HL-60/S4 treated with phorbol 12-myristate 13-acetate at 8.2 ng/mL for 4 days and 3 days (cell line): ENCODE measurements at regions not wholly inside any gene's neighbourhood (a gene's known extent, or its start where the extent isn't known, plus 50 kb on each side); places are given as distances from the start of the nearest gene placed in this dataset.

Experiments used
- in situ Hi-C: fragments of 300-500 bp; cut with MboI; formaldehyde crosslinking; loops from 2 replicates; pipeline ENCODE4 v1.15.0; 2022; ENCODE audit warnings: low sequenced_read_pairs

DNA sequence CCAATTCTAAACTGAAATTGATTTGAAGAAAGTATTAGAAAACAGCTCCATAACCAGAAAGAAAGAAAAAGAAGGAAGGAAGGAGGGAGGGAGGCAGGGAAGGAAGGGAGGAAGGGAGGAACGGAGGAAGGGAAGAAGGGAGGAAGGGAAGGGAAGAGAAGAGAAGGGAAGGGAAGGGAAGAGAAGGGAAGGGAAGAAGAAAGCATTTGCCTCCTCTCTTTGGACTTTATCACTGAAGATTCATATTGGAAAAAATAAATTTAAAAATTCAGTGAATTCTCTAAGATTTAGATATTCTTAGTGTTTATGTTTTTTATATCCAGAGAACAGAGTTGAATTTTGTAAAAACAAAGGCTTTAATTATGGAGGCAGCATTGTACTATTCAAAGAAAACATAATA lies 68.5 kb upstream of the NXT1 start:
- in situ Hi-C loops = no loop called here

DNA sequence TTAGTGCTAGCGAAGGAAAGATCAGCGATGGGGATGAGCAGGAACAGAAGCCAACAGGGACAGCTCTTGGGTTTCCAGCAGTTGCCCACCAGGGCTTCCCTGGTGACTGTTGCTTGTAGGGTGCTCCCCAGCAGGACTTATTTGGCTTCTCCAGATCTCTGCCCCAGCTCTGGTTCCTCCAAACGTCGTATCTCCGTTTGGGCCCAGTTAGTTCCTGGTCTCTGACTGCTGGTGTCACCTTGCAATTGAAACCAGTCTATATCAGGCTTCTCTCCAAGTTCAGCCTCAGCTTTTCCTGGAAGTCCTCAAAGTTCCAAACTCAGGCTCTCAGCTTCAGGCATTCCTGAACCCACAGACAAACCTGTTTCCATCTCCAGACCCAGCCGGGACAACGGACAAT lies 70.8 kb upstream of the NXT1 start:
- in situ Hi-C loops = no loop called here

DNA sequence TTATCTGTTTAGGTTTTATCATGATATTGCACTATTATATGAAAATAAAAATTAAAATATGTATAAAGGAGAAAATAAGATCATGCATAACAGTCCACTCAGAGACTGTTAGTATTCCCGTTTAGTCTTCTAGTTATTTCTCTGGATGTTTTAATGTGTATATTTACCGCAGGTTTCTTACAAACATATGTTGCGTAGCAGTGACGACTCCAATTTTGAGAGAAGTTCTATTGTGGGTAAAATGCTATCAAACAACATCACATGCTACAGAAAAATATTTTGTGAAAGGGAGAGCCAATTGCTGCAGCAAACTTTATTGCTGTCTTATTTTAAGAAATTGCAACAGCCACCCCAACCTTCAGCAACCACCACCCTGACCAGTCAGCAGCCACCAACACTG lies 72.4 kb upstream of the NXT1 start:
- in situ Hi-C loops = no loop called here

DNA sequence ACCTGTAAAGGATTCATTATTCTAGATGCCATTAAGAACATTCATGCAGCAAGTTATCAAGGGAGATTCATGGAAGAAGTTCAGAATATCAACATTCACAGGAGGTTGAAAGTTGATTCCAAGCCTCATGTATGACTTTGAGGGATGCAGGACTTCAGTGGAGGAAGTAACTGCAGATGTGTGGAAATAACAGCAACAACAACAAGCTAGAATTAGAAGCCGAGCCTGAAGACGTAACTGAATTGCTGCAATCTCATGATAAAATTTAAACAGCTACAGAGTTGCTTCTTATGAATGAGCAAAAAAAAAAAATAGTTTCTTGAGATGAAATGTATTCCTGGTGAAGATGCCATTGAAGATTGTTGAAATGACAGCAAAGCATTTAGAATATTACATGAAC lies 73.3 kb upstream of the NXT1 start:
- in situ Hi-C loops = no loop called here

DNA sequence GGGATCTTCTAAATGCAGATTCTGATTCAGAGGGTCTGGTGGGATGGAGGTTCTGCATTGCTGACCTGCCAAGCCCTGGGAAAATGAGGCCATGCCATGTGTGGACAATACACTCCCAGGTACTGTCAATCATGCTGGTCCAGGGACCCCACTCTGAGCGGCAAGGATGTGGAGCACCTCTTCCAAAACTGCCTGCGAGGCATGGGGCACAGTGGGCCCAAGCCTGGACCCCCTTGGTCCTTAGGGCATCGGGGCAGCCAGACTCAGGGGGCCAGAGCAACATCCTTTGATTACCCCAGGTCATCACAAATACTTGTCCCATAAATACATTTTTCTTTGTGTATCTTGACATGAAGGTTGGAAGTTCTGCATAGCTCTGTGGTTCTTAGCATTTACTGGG lies 76.8 kb upstream of the NXT1 start:
- in situ Hi-C loops = no loop called here

DNA sequence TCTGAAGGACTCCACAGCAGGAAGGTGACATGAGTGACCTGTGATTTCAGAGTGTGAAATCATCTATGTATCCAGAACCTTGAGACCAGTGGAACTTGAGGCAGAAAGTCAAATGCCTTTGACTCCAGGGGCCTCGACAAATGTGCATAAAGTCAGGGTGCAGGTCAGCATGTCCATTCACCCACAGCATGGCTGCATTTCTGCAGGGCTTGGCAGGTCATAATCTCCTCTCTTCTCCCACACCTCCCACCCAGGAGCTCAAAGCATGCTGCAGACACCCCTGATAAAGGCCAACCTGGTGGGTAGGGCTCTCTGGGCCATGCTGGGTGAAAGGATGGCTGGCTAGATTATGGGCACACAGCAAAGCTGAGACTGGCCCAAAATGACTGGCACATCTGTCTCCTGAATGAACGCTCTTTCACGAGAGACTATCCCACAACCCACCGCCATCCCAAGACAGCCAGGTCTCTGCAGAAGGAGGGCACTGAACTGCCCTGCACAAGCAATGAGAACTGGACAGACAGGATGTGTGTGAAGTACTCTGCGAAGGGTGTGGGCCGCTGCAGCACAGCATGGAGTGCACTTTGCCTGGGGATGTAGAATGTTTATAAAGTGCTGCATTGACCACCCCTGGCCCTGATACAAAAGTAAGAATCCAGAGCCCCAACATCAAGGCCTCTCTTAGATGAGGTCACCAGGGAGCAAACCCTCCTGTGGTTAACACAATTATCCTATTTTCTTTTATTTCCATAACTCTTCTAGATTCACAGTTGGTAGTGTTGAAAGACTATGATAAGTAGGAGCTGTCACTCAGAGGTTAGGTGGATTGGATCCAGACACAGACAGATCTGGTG lies 78.2 kb upstream of the NXT1 start:
- in situ Hi-C loops = no loop called here

DNA sequence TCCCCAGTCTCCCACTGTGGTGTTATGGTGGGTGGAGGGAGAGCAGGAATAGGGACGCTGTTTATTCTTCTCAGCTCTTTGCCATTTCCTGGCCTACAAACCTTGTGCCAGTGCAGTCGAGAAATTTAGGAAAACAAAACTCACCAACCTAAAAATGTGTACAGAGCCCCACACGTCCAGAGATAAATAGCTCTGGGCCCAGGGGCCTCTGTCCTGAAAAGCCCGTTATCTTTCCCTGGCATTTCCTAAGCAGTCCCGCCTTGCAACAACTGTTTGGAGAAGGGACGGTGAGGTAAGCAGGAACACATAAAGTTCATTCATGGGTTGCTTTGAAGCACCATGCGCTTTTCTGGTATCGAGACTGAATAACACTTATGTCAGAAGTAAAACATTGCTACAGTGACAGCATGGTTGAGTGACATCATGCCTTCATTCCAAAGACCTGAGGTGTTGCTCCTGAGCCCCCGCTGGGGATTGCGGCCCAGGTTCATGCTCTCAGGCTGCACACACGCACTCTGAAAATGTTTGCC lies 80.1 kb upstream of the NXT1 start:
- in situ Hi-C loops = no loop called here

DNA sequence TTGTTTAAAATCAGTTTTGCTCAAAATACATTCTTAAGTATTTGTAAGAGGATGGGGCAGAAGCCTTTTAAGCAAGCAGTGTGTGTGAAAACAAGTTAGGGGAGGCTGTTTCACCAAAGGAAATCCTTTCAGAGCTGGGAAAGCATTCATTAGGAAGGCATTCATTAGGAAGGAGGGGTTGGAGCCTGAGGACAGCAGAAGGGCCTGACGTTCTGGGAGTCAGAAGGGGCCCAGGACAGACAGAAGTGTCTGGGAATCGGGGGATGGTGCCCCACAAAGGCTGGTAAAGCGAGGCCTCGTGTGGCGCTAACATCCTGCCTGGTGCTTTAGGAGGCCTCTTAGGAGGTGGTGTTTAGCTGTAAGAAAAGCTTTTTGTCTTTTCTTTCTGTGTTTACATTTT lies 80.6 kb upstream of the NXT1 start:
- in situ Hi-C loops = no loop called here

DNA sequence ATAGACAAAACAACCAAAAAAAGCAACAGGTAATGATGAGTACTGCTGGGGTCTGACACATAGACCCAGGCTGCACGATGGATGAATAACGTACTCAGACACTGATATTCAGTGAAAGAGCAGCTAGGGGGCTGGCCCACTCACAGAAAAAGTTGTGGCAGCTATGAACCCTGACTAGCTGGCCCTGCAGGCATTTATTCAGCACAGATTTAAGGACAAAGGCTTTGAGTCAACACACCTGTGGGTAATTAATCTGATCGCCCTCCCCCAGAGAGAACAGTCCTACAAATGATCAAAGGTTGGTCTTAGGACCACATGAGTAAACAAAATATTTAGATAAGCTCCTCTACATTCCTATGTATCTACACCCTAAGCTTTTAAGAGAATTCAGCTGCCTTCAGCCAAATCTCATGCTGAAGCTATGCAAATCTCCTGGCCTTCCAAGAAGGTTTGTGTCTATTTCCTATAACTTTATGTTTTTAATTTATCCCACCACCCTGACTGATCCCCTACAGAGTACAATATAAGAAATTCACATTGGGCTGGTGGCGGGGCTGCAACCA lies 81.7 kb upstream of the NXT1 start:
- in situ Hi-C loops = no loop called here

DNA sequence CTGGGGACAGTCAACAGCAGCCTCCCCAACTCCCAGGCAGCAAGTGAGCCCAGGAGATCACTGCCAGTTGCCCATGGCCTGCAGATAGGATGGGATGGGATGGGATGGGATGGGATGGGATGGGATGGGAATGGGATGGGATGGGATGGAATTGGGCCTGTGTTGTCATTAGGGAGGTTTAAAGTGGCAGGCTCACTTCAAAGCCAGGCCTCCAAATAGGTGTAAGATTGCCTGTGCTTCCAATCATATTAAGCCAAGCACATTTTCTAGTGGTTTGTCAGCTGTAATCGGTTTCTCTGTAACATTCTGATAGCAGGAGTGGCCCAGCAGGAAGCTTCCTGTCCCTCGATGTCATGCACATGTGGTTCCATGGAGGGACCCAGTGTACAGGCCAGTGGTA lies 82.7 kb upstream of the NXT1 start:
- in situ Hi-C loops = no loop called here

DNA sequence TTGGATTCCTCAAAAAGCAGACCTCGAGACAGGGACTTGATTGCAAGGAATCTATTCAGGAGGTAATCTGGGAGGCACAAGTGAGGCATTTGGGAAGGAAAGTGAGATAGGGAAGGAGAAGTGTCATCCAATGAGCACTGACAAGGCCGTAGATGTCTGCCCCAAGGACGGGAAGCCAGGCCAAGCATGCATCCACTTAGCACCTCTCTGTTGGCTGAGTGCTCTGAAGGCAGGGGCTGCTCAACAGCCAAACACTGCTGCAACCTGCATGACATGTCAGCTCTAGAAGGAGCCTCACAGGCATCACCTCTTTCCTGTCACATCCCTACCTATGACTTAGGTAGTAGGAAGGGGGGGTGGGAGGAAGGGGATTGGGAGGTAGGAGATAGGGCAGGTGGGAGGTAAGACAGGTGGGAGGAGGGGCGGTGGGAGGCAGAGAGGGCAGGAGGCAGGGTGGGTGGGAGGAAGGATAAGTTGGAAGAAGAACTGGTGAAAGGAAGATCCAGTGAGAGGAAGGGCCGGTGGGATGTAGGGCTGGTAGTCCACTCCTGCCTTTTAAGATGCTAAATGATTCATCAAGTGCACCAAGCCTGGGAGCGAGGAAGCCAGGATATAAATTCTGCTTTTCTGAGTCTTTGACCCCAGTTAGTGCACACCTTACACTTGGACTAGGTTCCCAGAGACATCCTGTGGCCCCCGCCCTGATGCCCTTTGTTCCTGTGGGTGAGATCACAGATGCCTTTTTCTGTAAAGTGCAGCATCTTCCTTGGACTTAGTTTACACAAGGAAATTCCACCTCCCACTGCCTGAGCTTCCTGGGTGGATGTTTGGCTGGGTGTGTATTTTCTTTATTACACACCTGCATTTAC lies 83.8 kb upstream of the NXT1 start:
- in situ Hi-C loops = no loop called here

DNA sequence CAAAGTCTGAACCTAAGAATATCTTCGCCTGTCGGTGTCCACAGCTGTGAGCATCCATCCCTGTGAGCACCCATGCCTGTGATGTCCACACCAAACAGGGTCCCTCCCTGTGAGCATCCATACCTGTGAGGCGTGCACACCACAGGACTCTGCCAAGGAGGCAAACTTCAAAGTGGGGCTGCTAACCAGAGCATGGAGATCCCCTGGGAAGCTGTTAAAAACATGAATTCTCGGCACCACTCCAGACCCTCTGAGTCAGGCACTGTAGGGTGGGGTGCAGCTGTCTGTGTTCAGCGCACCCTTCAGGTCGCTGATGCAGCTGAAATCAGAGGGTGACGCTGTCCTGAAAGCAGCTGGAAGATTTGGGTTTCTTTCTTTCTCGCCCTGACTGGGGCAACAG lies 85.4 kb upstream of the NXT1 start:
- in situ Hi-C loops = no loop called here

DNA sequence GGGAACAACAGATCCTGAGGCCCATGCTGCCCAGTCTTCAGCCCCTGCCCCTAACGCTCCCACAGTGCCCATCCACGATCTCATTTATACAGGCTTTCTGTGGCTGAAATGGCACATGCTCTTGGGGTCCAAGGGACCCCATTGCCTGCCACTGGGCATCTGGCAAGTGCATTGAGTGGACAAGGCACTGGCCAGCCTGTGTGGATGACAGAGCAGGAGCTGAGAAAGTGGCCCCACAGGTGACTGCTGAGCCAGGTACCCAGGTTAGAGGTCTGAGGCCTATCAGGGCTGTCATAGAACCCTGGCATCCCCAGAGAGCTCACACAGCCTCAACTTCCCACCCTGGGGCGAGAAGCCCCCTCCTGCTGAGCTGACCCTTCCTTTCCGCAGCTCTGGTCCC lies 86.0 kb upstream of the NXT1 start:
- in situ Hi-C loops = no loop called here

DNA sequence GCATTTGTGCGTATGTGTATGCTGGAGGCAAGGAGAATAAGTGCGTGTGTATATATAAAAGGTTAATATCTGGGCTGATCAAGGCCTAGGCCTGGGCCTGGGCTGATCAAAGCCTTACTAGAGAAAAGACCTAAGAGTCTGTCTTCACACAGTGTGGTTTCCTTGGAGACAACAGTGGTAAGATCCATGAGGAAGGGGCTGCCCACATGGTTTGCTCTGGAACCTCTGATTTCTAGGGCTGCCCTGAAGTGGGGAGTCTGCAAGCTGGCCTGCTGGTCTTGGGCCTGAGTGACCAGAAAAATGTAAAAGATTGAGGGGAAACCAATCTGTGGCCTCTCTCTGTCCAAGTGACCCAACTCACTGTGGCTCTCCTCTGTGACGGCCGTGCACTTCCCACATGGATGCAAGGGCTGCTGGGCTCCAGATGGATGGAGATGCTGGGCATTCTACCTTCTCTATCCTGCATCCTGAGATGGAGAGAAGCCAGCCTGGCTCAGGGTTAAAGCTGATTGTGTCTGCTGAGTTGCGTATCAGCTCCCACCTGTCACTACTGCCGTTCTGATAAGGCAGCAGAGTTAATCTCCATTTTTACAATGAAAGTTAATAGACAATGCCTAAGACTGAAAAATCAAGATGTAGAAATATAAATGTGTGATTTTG lies 90.3 kb upstream of the NXT1 start:
- in situ Hi-C loops = no loop called here

DNA sequence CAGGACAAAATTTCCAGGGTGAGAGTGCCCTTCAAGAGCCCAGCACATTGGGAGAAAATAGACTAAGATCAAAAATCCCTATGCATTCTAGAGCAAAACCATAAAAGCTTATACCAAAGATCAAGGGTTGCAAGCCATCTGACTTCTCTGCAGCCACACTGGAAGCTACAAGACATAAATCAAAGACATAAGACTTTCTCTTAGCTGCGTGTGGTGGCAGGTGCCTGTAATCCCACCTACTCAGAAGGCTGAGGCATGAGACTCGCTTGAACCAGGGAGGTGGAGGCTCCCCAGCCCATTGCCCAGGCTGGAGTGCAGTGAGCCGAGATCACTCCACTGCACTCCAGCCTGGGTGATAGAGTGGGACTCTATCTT lies 91.9 kb upstream of the NXT1 start:
- in situ Hi-C loops = no loop called here

DNA sequence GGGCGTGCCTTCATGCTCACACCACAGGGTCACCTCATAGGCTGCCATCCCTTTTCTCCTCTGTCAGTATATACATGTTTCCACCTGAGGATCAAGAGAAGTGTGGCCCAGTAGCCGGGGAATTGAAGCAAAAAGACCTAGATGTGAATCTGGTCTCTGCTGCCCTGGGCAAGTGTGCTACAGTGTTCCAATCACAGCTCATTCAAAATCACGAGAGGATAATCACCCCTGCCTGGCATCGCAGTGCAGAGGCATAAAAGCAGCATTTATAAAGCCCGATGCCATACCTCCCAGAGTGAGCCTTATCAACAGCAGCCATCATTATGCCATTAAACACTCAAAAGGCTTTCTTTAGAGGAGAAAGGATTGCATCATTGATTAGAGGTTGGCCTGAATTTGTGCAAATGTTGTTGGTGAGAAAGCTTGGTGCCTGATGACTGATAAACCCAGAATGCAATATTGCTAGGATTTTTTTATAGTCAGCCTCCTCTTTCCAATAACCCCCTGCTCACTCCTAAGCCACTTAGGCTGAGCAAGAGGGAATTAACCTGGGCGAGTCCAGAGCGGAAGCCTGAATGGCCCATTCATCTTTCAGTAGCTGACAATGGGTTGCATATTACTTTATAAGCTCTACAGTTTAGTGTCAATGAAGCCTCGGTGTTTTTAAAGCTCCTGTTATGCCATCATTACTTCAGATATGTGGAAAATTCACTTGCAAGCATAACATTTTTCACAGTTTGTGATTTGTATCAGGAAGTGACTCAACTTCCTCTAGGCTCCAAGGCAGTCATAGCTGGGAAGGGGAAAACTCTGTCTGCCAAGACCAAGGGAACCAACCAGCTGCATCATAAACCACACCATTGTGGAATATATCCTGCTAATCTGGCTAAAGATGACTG lies 92.5 kb upstream of the NXT1 start:
- in situ Hi-C loops = no loop called here

DNA sequence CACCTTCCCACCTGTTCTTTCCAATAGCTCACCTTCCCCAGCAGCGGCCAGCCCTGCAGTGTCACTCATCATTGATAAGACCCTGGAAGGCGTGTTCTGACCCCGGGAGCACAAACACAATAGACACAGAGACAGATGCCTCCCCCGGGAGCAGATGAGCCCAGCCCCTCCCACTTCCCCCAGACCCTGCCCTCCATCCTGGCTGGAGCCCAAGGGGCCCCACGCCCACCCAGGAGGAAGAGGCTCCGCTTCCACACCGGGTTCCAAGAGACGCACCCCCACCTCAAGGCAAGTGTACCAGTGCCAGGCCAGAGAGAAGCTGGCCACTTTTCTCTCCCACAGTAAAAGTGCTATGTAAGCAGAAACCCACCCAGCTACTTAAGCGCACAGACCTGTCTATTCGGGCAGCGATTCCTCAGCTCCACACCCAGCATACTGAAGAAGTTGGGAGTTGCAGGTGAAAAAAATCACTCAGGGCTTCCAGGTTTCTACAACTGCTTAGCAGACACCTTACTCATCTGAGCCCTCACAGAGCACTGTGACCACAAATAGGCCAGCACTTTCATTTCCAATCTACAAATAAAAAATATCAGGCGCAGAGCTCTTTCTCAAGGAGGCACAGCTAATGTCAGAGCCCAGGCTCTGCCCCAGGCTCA lies 93.4 kb upstream of the NXT1 start:
- in situ Hi-C loops = no loop called here

DNA sequence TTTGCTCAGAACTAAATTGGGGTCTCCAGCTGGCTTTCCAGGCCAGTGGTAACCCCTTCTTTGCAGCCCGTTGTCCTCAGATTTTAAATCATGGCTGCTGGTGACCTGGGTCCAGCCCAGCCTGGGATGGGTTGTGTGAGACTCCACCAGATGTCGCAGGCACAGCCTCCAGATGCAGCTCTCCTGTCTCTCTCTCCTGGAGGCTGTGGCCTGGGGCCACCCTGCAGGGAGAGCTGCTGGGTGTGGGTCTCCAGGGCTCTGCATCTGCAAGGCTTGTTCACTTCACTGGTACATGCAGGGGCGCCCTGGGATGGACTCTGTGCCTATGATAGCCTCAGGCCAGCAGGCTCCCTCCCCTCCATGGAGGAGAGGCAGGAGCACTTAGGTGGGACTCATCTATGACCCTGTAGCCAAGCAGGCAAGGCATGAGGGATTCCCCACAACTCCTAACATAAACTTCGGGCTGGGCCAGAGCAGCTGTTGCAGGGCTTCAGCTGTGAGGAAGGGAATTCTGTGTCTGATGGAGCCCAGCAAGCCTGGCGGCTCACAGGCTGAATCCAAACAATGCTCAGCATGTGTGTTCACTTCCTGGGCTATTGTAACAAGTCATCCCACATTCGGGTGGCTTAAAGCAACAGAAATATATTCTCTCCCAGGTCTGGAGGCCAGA lies 94.7 kb upstream of the NXT1 start:
- in situ Hi-C loops = no loop called here

DNA sequence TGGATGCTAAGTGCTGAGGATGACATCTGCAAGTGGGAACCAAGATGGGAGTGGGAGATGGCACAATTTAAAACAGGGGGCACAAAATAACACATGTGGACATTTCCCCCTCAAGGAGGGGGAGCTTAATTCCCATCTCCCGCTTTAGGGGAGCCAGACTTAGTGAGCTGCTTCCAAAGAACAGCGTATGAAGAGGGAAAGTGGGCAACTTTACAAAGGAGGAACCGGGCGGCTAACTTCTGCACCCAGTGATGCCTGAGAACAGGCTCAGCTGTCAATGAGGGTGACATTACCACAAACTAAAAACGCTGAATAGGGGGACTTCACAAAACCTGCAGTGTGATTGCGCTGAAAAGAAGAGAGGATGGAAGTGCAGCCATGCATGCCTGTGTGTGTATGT lies 95.5 kb upstream of the NXT1 start:
- in situ Hi-C loops = no loop called here
